Peyer's patch (tissue), 4 donors: ENCODE measurements at regions not wholly inside any gene's neighbourhood (a gene's known extent, or its start where the extent isn't known, plus 50 kb on each side); places are given as distances from the start of the nearest gene placed in this dataset.
A peak's percentile ranks its signal among the peaks of the same experiment; 100 is the strongest.

Experiments
- DNase-seq, 3 donors: peaks; one replicate each; pipeline ENCODE4 v3.0.0-alpha.2; 2017 to 2019
- H3K27ac ChIP-seq, 4 donors: fragments of 200-600 bp; sonication (generic); one replicate each; pipeline ENCODE4 v1.5.1; 2016 to 2019
- H3K27me3 ChIP-seq, 2 donors: fragments of 200-600 bp; sonication (generic); one replicate each; pipeline ENCODE4 v1.5.1; 2019
- H3K36me3 ChIP-seq, 3 donors: fragments of 200-600 bp; sonication (generic); one replicate each; pipeline ENCODE4 v1.5.1; 2016 to 2019
- H3K4me1 ChIP-seq, 4 donors: fragments of 200-600 bp; sonication (generic); one replicate each; pipeline ENCODE4 v1.5.1; 2016 to 2019
- H3K4me3 ChIP-seq, 4 donors: fragments of 200-600 bp; sonication (generic); 1 replicate in 3 of 4; 2 replicates in 1 of 4; pipeline ENCODE4 v1.5.1; 2016 to 2019; ENCODE audit warnings: mild to moderate bottlenecking in 1 of 4
- H3K9me3 ChIP-seq, 4 donors: fragments of 200-600 bp; sonication (generic); one replicate each; pipeline ENCODE4 v1.5.1; 2016 to 2019; ENCODE audit warnings: mild to moderate bottlenecking in 1 of 4
- CTCF ChIP-seq, 6 experiments: fragments of 450-650 bp in 4 of 6; fragments of 200-600 bp in 2 of 6; sonication (generic) in 1 of 6; IDR thresholded peaks; one replicate each; pipeline ENCODE4 v1.5.1; 2017 to 2019; ENCODE audit warnings: antibody characterized with exemption in 6 of 6, mild to moderate bottlenecking in 3 of 6, moderate library complexity in 1 of 6
- POLR2A ChIP-seq, 2 donors: fragments of 450-650 bp; IDR thresholded peaks; one replicate each; pipeline ENCODE4 v1.5.1; 2017; ENCODE audit warnings: antibody characterized with exemption in 2 of 2, mild to moderate bottlenecking in 2 of 2, moderate library complexity in 2 of 2

GRCh38 chrX:43525901-43526610 lies 130.0 kb upstream of the MAOA start:
- no peak overlapping the region for H3K27ac ChIP-seq
- no peaks in the 10 kb centered on the region for H3K9me3 ChIP-seq
- H3K4me1 ChIP-seq: no peaks in the 10 kb centered on the region
- no peak for DNase-seq
- no peaks in the 10 kb centered on the region for H3K36me3 ChIP-seq
- H3K27me3 ChIP-seq: no peaks in the 10 kb centered on the region
- TF ChIP-seq POLR2A (IDR thresholded peaks at IDR 0.05) (no peak), CTCF (IDR thresholded peaks at IDR 0.05) (no peak)
- H3K4me3 ChIP-seq: no peak overlapping the region

GRCh38 chrX:43526878-43527277 lies 129.2 kb upstream of the MAOA start:
- H3K27me3 ChIP-seq: no peaks in the 10 kb centered on the region
- no peaks in the 10 kb centered on the region for H3K9me3 ChIP-seq
- H3K27ac ChIP-seq: no peak overlapping the region
- no peaks in the 10 kb centered on the region for H3K4me1 ChIP-seq
- no peaks in the 10 kb centered on the region for H3K36me3 ChIP-seq
- no peak for DNase-seq
- H3K4me3 ChIP-seq: no peak overlapping the region
- TF ChIP-seq POLR2A (IDR thresholded peaks at IDR 0.05) (no peak), CTCF (IDR thresholded peaks at IDR 0.05) (no peak)

DNA sequence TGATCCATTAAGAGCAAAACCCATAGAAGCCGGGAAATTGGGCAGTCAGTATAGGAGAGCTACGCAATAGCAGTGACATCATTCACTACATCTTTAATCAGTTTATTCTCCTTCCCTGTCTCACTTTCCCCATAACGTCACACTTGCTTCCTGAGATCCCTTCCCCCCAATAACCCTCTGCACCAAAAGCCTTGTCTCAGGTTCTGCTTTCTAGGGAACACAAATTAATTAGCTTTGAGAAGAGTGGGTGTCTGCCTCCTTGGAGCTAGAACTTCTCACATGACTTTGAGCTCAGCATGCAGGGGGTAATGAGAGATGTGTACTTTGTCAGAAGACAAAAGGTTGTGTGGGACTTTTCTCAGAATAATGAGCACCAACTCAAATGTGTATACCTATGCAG lies 128.3 kb upstream of the MAOA start:
- H3K4me3 ChIP-seq: no peak overlapping the region
- no peaks in the 10 kb centered on the region for H3K4me1 ChIP-seq
- H3K27ac ChIP-seq: no peak overlapping the region
- H3K9me3 ChIP-seq: no peaks in the 10 kb centered on the region
- no peaks in the 10 kb centered on the region for H3K36me3 ChIP-seq
- H3K27me3 ChIP-seq: no peaks in the 10 kb centered on the region
- no peak for DNase-seq
- TF ChIP-seq CTCF (IDR thresholded peaks at IDR 0.05) (no peak), POLR2A (IDR thresholded peaks at IDR 0.05) (no peak)

DNA sequence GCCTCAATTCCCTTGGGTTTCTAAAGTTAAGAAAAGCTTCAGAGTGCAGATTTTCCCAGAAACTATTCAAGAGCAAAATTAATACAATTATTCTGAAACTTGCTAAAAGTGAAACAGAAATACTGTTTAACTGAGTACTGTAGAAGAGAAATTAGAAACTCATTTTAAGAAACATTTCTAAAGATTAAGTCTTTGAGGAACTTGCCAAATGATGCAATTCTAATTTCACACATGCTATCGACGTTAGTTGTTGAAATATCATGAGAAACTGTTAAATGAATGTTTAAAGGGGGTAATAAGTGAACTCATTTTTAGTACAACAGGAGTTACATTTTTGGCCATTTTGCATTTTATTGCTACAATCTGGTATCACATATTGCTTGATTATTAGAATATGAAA lies 125.3 kb upstream of the MAOA start:
- Histone ChIP-seq H3K27me3 (no peaks in the 10 kb centered on the region), H3K27ac (no peak overlapping the region), H3K9me3 (no peaks in the 10 kb centered on the region), H3K4me3 (no peak overlapping the region), H3K36me3 (no peaks in the 10 kb centered on the region), H3K4me1 (no peaks in the 10 kb centered on the region)
- TF ChIP-seq CTCF (IDR thresholded peaks at IDR 0.05) (no peak), POLR2A (IDR thresholded peaks at IDR 0.05) (no peak)
- DNase-seq: no peak

GRCh38 chrX:43540318-43540717 lies 115.8 kb upstream of the MAOA start:
- TF ChIP-seq CTCF (IDR thresholded peaks at IDR 0.05) (no peak), POLR2A (IDR thresholded peaks at IDR 0.05) (no peak)
- no peak overlapping the region for H3K4me3 ChIP-seq
- no peaks in the 10 kb centered on the region for H3K36me3 ChIP-seq
- no peak overlapping the region for H3K27ac ChIP-seq
- H3K9me3 ChIP-seq: no peaks in the 10 kb centered on the region
- DNase-seq: no peak
- no peaks in the 10 kb centered on the region for H3K4me1 ChIP-seq
- H3K27me3 ChIP-seq: no peaks in the 10 kb centered on the region

DNA sequence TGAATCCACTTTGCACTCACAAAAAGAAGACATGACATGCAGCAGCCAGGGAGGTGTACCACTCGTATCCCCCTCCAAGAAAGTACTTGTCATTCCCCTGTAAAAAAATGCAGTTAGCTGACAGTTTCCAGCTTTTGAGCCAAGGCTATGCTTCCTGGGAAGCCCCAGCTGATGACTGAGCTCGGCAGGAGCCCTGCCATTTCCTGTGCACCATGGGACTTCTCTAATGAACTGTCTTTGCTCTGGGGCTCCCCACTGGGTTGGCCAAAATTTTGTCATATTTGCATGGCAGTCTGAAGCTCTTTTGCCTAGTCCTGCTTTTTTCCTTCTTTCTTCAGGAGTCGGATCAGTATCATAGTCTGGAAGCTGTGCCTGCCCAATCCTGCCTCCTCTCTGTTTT lies 104.5 kb upstream of the MAOA start:
- no peaks in the 10 kb centered on the region for H3K9me3 ChIP-seq
- TF ChIP-seq POLR2A (IDR thresholded peaks at IDR 0.05) (no peak), CTCF (IDR thresholded peaks at IDR 0.05) (no peak)
- H3K4me3 ChIP-seq: peak overlapping the region in 1 of 4 donors; percentile 10
- no peaks in the 10 kb centered on the region for H3K27me3 ChIP-seq
- H3K36me3 ChIP-seq: no peaks in the 10 kb centered on the region
- H3K4me1 ChIP-seq: no peaks in the 10 kb centered on the region
- DNase-seq: no peak
- peak overlapping the region in 2 of 4 donors; percentile 61 to 63 for H3K27ac ChIP-seq
